ENCODE measurements at regions not wholly inside any gene's neighbourhood (a gene's known extent, or its start where the extent isn't known, plus 50 kb on each side); places are given as distances from the start of the nearest gene placed in this dataset.
"Not testable (repeated sequence)": the region's sequence is repeated elsewhere in the genome, so short reads cannot be mapped to it uniquely, and the experiment has no call there.

DNA sequence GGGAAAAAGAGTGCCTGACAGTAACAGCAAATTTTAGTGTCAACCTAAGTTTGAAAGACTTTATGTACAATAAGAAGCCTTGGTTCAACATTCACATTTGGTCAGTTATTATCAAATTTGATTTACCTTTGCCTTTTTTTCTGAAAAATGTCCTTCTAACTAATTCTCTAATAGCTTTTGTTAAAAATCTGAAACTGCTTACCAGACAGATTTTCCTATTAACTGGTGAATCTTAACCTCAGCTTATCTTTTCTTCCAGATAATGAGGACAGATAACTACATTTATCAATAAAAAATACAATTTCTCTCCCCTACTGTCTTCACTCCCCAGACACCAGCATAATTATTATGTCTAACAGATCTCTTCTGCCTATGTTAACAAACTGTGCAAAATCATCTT is 988.5 kb downstream of the CDH18 start:
- no peak for DNase-seq

DNA sequence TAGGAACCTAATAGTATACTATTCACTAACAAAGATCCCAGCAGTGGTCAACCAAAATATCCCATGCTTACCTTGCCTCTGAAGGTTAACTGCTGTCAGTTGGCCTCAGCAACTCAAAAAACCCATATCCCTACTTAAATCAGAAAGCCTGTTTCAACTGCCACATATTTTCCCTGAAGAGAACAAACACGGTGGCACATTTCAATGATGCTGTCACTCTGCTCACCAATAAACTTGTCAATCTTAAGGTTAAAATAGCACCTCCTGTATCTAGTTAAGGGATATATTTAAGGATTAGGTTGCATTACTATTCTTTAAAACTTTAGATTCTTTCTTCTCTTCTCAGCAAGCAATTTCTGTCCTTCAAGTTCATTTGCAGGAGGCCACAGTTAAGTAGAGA is 986.9 kb downstream of the CDH18 start:
- no peak for DNase-seq

DNA sequence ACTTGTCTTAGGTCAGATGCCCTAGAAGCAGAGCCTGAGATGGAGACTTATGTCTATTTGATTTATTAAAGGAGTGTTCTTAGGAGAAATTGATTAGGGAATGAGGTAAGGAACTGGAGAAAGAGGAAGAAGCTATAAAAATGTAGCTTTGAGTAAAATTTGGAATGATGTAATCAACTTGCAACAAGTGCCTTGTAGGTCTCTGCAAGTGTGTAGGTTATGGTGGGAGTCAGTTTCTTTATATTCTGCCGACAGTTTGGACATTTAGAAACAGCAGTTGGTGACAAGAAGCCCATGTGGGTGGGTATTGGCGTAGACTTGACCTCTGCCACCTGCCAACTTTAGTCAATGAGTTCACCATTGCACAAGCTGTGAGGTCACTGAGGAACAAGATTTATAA is 986.5 kb downstream of the CDH18 start:
- no peak for DNase-seq

DNA sequence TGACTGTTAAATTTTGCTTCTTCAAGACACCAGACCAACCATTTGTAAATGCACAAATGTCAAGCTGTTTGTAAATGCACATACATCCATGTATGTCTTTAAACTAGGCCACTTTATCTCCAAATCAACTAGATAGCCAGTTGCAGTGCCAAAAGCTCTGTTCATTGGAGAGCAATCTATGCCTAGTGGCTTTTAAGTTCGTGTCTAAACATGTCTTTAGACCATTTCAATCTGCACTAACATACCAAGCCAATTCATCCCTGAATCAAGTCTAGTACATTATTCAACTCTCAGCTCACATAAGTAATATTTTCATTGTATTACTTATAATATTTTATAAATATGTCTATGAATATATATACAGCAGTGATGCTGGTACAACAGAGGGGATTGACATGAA is 985.9 kb downstream of the CDH18 start:
- DNase-seq: no peak

DNA sequence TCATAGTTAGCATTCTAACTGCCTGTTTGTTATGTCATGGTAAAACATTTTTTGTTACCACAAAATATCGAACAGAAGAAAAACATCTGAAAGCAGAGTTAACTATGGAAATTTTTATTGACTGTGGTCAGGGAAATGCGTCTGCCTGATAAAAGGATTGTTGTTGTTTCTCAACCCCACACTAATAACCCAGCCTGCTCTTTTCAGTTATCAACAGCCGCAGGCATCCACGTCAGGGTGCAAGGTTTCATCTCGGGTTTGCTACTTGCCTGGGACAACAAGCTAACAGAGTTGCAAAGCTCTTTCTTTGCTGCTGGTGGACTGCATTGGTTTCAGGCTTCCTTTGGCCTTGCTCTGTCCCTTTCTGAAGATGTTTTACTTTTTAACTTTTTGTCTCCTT is 969.2 kb downstream of the CDH18 start:
- no peak for DNase-seq

DNA sequence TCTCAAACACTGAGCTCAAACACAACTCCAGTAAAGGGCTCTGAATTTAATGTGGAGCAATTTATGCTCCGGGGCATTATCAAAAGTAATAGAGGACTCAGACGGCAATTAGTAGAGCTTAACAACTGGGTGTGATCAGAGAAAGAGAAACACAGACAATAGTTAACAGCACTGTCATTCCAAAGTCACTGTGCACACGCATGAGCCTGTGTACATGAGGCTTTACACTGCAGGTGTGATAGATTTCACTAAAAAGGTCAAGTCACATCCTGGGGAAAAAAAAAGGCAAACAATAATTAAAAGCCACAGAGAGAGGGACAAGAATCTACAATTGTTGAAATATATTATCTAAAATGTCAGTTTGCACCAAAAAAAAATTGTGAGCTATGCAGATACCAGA is 956.5 kb downstream of the CDH18 start:
- DNase-seq: no peak

DNA sequence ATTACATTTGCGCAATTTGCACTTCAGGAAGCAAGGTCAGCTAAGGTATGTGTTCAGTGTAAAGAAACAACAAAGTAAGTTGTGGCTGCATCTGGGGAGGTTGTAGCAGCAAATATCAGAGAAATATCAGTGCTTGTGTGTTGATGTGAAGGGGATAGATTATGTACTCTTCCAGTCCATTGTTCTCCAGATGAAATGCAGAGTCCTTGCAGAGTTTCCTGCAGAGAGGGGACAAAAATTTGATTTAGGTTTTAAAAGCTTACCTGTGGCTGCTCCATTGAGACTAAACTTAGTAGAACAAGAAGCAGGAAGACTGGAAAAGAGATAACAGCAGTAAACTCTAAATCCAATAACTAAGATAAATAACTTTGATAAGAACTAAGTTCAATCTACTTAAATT is 952.2 kb downstream of the CDH18 start:
- no peak for DNase-seq

DNA sequence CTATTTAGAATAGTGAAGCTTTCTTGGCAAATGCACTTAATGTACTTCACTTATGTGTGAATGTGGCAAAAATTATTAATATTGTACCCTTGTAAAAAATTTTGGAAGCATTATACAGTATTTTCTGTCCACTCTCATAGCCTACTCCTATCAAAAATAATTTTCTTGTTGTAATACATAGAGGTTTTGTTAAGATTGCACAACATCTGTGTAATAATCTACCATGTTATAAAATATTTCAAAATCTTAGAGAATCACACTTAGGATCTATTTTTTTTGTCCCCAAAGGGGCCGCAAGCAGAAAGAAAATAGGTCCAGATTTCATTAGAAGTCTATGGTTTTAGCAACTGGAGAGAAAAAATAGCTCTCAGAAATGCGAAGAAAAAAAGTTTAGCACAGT is 945.9 kb downstream of the CDH18 start:
- DNase-seq: no peak

DNA sequence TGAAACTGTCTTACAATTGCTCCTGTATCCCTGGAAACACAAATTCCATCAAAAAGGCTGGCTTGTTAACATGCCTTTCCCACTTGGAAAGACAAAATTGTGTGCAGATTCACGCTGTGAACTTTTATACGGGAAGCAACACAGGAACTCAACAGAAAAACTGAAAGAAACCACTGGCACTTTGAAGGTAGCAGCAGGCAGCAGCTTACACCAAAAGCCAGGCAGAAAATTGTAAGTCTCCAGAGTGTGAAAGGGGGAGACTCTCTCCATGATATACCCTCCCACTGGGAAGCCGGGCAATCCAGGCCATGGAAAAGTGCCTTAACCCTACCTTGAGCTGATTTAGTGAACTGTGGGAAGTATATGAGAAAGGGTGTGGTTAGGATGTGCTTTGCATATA is 943.7 kb downstream of the CDH18 start:
- no peak for DNase-seq

DNA sequence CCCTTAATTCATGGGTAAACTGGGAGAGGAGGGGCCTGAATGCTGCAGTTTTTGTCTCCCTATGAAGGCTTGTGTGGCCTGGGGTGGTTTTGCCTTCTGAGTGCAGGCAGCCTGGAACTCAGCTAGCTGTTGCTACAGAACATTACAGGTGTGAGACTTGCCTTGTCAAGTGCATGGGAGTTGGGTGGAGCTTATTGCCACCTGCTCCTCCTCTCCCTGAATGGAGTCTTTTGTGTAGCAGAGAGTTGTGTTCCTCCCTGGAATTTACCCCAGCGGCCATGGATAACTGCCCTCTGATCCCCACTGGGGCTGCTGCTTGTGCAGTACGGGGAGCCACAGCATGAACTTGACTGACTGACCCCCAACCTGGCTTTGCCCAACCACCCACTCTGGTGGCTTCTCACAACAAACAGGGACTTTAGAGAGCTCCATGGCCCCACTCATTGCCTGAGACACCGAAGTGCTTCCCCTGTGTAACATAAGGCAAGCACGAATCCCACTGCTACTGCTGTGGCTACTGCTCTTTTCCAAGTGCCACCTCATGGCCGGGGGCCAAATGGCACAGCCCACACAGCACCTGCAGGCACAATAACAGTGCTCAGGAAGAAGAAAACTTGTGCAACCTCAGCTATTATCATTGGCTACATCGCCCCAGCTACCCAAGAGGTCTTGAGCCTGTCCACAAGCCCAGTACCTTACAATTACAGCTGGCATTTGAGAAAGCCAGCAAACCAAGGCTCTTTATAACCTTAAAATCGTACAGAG is 942.9 kb downstream of the CDH18 start:
- DNase-seq: no peak

DNA sequence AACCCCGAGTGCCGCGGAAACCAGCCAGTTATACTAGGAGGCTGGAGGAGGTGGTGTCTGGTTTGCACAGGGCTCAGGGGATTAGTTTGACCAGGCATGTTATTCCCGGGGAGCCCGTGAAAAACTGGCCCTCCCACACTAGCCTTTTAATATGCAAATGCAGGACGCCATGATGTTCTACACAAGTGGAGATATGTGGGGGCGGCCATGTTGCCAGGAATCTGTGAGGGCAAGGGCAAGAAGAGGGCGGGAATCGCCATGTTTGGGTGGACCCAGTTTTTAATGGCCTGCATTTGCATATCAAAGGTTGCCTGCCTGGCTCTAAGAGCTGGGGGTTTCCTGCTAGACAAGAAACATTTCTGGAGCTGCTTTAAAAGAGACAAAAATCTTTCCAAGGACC is 940.7 kb downstream of the CDH18 start:
- DNase-seq: no peak

DNA sequence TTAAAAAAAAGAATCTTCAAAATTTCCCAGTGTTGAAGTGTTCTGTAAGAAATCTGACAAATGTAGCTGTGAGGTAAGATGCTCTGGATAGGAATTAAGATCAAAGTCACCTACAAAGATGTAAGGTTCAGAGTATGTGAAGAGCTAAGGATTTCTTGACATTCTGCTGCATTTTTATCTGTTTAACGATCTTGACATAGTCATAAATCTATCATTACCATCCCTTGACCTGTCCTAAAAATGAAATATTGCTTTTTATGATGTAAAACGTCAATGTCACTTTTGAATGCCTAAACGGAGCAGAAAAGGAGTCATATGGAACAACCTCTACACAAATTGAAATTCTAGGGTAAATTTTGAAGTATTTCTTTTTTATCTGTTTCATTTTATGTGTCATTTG is 939.3 kb downstream of the CDH18 start:
- no peak for DNase-seq

DNA sequence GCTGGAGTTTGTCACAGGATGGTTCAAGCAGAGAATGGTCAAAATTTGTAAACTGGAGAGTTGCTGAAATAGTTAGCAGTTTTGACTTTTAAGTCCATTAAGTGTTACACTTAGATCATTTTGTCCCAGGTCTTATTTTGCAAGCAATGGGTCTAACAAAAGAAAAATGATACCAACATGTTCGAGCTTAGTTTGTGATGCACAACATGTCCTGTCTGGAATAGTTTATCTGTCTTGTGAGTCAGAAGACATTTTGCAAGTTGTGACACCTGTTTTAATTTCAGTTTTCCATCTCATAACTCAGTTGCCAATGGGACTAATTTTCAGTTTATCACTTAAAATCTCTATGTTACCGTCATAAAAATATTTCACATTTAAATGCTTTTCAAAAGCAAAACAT is 929.8 kb downstream of the CDH18 start:
- no peak for DNase-seq

DNA sequence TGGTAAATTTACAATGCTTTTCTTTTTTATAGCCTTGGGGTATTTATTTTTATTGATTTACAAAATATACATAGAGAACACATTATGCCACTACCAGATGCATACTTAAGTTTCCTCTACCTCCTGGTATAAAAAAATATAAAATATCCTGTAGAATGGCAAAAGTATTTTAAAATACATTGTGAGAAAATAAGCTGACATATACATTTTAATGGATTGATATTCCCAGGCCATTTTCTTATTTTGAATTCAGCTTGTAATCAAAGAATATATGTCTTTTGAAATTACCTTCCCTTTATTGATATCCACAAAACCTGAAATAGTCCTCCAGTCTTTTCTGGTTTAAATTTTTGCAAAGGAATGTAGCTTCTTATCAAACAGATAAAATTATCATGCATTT is 923.9 kb downstream of the CDH18 start:
- DNase-seq: no peak

DNA sequence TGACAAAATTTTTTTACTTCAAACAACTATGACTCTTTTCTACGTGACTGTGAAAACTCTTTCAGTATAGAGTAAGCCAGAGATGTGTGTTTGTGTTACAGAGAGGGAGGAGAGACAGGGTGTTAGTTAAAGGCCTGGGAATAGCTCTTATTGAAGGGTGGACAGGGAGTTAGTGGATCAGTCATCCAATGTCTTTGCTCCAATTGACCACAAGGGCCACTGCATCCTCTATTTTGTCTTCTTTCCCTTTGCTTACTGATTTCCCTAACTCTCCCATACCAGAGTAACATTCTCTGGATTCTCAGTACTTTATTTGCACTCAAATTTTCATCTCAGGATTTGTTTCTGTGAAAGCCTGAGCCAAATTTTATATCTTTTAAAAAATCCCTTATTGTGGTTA is 920.3 kb downstream of the CDH18 start:
- no peak for DNase-seq

DNA sequence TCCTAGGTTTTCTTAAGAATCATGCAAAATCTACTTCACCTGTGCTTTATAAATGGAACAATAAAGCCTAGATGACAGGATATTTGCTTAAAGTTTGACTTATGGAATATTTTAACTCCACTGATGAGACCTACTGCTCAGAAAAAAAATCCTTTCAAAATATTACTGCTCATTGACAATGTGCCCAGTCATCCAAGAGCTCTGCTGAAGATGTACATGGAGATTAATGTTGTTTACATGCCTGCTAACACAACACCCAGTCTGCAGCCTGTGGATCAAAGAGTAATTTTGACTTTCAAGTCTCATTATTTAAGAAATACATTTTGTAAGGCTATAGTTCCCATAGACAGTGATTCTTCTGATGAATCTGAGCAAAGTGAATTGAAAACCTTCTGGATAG is 889.6 kb downstream of the CDH18 start:
- no peak for DNase-seq

DNA sequence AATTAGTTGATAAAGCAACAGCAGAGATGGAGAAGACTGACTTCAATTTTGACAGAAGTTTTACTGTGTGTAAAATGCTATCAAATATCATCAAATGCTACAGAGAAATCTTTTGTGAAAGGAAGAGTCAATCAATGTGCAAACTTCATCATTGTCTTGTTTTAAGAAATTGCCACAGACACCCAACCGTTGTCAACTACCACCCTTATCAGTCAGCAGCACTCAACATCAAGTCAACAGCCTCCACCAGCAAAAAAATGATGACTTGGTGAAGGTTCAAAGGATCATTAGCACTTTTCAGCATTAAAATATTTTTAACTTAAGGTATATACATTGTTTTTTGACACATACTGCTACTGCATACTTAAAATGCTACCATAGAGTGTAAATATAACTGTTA is 888.8 kb downstream of the CDH18 start:
- no peak for DNase-seq

DNA sequence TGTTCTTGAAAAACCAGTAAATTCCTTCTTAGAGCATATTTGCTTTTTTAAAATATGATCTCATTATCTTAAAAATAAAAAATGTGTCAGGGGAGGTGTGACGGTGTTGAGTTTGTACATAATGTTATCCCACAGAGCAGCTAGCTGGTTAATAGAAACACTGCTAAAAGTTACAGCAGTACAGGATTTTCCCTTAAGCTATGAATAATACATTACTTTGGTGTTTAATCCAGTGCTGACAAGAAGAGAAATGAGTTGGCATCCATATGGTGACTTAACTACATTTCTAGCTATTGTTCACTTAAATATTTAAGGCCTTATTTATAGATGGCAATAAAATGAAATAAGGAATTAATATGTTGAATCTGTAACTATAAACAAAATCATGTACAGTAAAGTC is 883.1 kb downstream of the CDH18 start:
- DNase-seq: no peak

DNA sequence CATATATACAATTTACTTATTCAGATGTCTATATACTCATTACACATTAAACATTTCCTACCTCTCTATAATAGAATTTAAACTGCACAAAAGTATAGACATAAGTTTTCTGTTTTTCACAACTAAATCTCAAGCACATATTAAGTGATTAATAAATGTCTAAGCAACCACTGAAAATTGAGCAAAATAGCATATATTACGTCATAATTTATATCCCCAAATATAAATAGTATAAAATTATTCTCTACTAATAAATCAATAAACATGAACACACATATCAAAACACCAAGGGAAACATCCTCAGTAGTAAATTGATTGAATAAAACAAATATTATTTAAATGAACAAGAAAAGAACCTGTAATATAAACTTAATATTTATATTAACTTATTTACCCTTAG is 865.1 kb downstream of the CDH18 start:
- DNase-seq: no peak

DNA sequence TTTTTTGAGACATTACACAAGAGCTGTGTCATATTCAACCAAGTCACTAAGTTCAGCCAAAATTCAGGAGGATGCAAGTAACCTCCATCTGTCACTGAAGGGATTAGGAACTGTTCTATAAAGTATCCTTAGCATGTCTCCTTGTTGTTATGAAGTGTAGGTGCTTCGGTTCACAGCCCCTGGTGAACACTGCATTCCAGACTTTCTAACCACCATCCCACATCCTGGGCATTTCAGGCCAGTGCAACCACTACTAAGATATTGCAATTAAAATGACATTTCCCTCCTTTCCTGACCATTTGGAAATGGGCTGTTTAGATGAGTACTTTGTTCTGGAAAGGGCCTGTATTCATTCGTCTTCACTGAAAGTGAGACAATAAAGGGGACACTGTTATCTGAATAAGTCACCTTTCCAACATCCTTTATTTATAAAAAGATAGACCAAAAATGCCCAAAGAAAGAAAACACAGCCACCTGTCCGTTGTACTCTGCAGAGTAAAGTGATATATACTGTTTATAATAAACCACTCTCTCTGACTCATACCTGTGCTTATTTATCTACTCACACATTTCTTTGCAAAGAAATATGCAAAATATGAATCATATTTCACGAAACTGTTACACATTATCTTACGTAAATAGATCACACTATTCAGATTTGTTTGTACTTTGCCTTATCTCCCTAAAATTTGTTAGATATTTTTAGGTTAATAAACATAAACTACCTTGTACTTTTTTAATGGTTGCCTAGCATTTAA is 861.9 kb downstream of the CDH18 start:
- DNase-seq: no peak

DNA sequence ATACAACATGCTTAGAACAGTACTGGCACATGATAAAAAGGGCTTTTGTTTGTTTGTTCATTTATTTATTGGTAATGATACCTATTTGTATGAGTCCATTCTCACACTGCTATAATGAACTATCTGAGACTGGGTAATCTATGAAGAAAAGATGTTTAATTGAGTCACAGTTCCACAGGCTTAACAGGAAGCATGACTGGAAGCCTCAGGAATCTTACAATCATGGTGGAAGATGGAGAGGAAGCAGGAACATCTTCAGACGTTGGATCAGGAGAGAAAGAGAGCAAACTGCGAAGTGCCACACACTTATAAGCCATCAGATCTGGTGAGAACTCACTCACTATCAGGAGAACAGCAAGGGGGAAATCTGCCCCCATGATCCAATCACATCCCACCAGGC is 847.7 kb downstream of the CDH18 start:
- no peak for DNase-seq

DNA sequence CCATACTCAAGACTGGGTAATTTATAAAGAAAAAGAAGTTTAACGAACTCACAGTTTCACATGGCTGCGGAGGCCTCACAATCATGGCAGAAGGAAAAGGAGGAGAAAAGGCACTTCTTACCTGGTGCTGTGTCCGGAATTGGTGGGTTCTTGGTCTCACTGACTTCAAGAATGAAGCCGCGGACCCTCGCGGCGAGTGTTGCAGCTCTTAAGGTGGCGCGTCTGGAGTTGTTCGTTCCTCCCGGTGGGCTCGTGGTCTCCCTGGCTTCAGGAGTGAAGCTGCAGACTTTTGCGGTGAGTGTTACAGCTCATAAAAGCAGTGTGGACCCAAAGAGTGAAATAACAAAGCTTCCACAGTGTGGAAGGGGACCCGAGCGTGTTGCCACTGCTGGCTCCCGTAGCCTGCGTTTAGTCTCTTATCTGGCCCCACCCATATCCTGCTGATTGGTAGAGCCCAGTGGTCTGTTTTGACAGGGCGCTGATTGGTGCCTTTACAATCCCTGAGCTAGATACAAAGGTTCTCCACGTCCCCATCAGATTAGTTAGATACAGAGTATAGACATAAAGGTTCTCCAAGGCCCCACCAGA is 846.0 kb downstream of the CDH18 start:
- DNase-seq: not testable (repeated sequence)

DNA sequence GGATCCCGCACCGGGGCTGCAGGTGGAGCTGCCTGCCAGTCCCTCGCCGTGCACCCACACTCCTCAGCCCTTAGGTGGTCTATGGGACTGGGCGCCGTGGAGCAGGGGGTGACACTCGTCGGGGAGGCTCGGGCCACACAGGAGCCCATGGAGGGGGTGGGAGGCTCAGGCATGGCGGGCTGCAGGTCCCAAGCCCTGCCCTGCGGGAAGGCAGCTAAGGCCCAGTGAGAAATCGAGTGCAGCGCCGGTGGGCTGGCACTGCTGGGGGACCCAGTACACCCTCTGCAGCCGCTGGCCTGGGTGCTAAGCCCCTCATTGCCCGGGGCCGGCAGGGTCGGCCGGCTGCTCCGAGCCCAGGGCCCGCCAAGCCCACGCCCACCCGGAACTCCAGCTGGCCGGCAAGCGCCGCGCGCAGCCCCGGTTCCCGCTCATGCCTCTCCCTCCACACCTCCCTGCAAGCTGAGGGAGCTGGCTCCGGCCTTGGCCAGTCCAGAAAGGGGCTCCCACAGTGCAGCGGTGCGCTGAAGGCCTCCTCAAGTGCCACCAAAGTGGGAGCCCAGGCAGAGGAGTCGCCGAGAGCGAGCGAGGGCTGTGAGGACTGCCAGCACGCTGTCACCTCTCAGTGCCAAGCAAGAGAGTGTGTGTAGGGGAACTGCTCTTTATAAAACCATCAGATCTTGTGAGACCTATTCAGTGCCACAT is 845.1 kb downstream of the CDH18 start:
- not testable (repeated sequence) for DNase-seq

DNA sequence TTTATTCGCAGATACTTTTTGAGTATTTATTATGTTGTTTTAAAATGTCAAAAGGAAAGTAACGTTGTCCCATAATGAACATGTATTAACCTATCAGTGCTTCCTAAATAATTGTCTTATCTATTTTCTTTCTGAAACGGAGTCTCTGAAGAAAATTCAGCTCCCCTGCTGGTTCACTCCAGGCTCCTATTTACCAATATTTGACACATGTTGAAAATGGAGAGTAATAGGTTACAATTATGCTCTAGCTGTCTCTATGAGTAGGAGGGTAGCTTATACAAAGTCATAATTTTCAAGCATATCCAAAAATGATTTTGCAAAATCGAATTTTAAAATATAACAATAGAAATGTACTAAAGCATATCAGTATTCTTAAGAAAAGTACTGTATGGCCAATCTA is 844.1 kb downstream of the CDH18 start:
- no peak for DNase-seq

All from stimulated activated CD4-positive, alpha-beta T cell treated with anti-CD3 and anti-CD28 coated beads, Interleukin-12 subunit alpha, Interleukin-12 subunit beta, amount 100 ng/mL, for 4 hours (primary cell).